Thyroid gland (tissue), 4 donors: ENCODE measurements at regions not wholly inside any gene's neighbourhood (a gene's known extent, or its start where the extent isn't known, plus 50 kb on each side); places are given as distances from the start of the nearest gene placed in this dataset.

Experiments used
- POLR2A ChIP-seq, 2 donors: fragments of 450-650 bp; IDR thresholded peaks; one replicate each; pipeline ENCODE4 v1.6.1; 2017; ENCODE audit warnings: antibody characterized with exemption in 2 of 2, mild to moderate bottlenecking in 2 of 2, moderate library complexity in 1 of 2
- TF ChIP-seq, protein P1 (sequence below), 6 experiments: fragments of 200-600 bp in 3 of 6; fragments of 450-650 bp in 3 of 6; sonication (generic) in 3 of 6; IDR thresholded peaks; one replicate each; pipeline ENCODE4 v1.5.1; 2016 to 2019; ENCODE audit warnings: antibody characterized with exemption in 6 of 6, mild to moderate bottlenecking in 2 of 6, inconsistent platforms in 1 of 6, moderate library complexity in 1 of 6

DNA sequence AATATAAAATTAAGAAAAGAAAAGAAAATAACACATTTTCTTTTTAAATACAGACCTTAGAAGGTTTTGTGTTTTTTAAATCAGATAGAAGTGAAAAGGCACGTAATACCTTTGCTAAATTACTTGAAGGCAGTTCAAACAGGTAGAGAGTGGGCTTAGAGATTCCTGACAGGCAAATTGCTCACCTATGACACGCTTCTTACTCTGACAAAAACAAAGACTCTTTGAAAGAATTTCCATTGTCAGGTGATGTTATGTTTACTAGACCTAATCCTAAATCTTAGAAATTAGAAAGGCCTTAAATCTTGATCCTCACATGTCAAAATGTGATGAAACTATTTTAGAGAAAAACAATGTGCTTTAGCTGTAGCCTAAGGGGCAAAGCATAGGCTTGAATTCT, 522.9 kb downstream of the SOX11 start:
- TF ChIP-seq, protein P1, sequence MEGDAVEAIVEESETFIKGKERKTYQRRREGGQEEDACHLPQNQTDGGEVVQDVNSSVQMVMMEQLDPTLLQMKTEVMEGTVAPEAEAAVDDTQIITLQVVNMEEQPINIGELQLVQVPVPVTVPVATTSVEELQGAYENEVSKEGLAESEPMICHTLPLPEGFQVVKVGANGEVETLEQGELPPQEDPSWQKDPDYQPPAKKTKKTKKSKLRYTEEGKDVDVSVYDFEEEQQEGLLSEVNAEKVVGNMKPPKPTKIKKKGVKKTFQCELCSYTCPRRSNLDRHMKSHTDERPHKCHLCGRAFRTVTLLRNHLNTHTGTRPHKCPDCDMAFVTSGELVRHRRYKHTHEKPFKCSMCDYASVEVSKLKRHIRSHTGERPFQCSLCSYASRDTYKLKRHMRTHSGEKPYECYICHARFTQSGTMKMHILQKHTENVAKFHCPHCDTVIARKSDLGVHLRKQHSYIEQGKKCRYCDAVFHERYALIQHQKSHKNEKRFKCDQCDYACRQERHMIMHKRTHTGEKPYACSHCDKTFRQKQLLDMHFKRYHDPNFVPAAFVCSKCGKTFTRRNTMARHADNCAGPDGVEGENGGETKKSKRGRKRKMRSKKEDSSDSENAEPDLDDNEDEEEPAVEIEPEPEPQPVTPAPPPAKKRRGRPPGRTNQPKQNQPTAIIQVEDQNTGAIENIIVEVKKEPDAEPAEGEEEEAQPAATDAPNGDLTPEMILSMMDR (IDR thresholded peaks at IDR 0.05) = no peak
- TF ChIP-seq POLR2A (IDR thresholded peaks at IDR 0.05) = no peak
